DMS114 treated with DMSO at 0.1 percent for 48 hours (cell line): ENCODE measurements at regions not wholly inside any gene's neighbourhood (a gene's known extent, or its start where the extent isn't known, plus 50 kb on each side); places are given as distances from the start of the nearest gene placed in this dataset.

Source experiments
- DNase-seq: peaks from one replicate; lab custom pipeline; 2025; ENCODE audit not compliant: unreplicated experiment; lab: John Stamatoyannopoulos, UW

- no peak for DNase-seq
Observed at GRCh38 chr3:14334936-14335335, 67.5 kb upstream of the SLC6A6 start.

- no peak for DNase-seq
Observed at GRCh38 chr3:14335774-14336748, 66.3 kb upstream of the SLC6A6 start.

GRCh38 chr3:14336749-14337598 is 65.4 kb upstream of the SLC6A6 start:
- no peak for DNase-seq

GRCh38 chr3:14337828-14338227 is 64.6 kb upstream of the SLC6A6 start:
- no peak for DNase-seq

- no peak for DNase-seq
Observed at GRCh38 chr3:14338242-14338641, 64.2 kb upstream of the SLC6A6 start.

GRCh38 chr3:14338898-14339458 is 63.4 kb upstream of the SLC6A6 start:
- DNase-seq: no peak

- DNase-seq: no peak
Observed at GRCh38 chr3:14340960-14341708, 61.3 kb upstream of the SLC6A6 start.

- no peak for DNase-seq
Observed at GRCh38 chr3:14343338-14344112, 58.9 kb upstream of the SLC6A6 start.

- no peak for DNase-seq
Observed at GRCh38 chr3:14344351-14344750, 58.1 kb upstream of the SLC6A6 start.

GRCh38 chr3:14345496-14346150 is 56.8 kb upstream of the SLC6A6 start:
- DNase-seq: no peak

GRCh38 chr3:14346191-14346590 is 56.2 kb upstream of the SLC6A6 start:
- DNase-seq: no peak

GRCh38 chr3:14346642-14347041 is 55.8 kb upstream of the SLC6A6 start:
- no peak for DNase-seq

GRCh38 chr3:14347110-14347509 is 55.3 kb upstream of the SLC6A6 start:
- DNase-seq: no peak

GRCh38 chr3:14351617-14352001 is 50.8 kb upstream of the SLC6A6 start:
- DNase-seq: no peak

- DNase-seq: no peak
Observed at GRCh38 chr3:14352002-14352627, 50.3 kb upstream of the SLC6A6 start.
